GM18508 (cell line): ENCODE measurements at regions not wholly inside any gene's neighbourhood (a gene's known extent, or its start where the extent isn't known, plus 50 kb on each side); places are given as distances from the start of the nearest gene placed in this dataset.

Experiments
- ATAC-seq: cut with Tn5 transposase; IDR thresholded peaks from one replicate; pipeline ENCODE4 v1.9.1; 2021; ENCODE audit warnings: moderate number of reproducible peaks; ENCODE audit not compliant: insufficient read depth, unreplicated experiment

DNA sequence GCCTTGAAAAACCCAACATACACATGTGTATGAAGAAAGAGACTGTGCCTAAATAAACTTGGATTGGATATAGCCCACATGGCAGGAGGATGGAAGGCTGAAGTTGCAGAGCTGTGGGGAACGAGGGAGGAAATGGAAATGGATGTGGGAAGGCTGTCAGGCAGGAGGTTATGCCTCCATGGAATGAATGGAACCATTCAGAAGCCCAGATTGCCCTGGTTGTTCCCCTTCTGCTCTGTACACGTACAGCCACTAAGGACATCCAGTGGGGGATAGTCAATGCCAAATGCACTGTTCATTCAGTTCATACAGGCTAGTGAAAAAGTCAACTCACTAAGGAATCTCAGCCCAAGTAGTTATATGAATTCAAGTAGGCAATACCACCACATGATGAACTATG is 463.7 kb downstream of the TNS1 start:
- no peak for ATAC-seq

DNA sequence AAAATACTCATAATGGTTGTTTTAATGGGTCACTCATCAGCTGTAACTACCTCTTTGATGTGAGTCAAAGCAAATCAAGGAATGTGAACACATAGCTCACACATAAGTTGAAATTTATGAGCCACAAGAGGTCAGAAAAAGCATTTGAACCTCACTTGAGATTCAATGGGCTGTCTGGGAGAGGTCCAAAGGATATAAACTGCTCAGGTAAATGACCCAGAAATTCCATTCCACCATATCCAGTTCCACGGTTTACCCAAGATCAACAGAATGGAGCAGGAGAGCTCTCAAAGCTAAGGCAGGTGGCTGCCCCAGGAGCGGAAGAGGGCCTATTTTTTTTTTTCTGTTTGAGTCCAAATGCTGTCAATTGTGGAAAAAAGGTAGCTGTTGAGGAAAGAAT is 464.1 kb downstream of the TNS1 start:
- ATAC-seq: no peak

DNA sequence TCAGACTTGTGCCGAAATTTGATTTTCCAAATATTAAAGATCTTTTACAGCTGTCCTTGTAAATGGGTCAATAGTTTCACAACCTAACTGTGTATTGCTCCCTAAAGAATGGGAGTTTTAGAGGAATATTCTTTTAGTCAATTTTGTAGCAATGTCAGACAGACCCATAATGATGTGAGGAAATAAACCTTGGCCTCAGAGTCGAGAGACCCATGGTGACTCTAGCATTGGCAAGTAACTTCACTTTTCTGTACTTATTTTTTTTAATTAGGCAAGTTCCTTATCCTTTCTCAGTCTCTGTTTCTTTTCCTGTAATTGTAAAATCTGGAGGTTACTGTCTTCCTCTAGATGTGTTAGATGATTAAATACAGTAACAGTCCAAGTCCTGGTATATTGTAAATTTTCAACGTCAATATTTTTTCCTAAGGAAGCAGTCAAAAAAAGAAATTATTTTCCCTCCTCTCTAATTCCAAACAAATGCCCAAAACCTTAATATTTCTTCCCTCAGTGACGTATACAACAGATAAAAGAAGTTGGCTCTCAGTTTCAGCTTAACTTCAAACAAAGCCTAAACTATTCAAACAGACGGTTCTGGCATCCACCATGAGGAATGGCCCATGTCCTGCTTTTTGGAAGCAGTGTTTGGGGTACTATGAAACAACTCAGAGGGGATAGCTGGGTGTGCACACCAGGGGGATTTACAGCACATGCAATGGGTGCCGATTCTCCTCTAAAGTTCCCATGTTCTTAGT is 466.7 kb downstream of the TNS1 start:
- no peak for ATAC-seq

DNA sequence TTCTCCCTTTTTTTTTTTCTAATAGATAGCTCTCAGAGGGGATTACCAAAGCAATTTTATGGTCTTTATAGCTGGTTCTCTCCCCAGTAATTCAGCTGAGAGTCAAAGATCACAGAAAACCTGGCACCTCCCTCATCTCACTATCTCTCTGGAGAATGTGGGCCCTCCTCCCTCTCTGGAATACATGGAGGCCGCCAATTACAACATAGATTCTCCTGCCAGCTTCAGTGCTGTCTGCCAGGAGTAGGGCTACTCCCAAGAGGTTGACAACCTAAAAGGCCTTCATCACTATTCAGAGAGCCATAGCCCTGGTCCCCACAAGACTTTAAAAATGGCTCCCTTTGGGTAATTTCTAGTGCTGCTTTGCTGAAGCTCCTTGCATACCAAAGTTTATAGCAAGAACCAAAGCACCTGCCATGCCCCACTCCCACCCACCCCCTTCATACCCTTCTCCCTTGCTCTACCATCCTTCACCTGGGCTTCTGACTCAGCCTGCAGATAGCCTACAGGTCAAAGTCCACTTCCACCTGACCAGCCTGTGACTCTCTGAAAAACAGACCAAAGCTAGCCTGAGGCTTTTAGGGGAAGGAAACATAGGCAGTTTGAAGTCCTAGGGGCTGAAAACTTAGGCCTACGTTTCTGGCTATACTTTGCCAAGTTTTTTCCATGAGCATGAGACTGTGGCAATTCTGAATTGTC is 472.3 kb downstream of the TNS1 start:
- no peak for ATAC-seq

DNA sequence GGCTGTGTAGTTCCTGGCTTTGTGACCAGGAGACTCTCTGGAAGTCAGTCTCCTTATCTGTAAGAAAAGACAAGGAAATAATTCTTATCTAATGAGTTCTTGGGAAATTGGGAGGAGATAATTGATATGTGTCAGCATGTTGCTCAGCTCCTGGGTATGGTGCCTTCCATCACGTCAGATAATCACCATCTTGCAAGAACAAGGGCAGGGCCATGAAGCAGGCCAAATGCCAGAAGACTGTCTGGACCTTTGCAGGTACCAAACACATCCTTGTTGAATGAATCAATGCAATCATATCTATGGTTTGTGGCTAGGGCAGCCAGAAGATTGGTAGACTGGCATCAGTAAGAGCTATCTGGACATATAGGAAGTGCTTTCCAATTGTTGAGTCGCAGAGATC is 473.5 kb downstream of the TNS1 start:
- ATAC-seq: no peak

DNA sequence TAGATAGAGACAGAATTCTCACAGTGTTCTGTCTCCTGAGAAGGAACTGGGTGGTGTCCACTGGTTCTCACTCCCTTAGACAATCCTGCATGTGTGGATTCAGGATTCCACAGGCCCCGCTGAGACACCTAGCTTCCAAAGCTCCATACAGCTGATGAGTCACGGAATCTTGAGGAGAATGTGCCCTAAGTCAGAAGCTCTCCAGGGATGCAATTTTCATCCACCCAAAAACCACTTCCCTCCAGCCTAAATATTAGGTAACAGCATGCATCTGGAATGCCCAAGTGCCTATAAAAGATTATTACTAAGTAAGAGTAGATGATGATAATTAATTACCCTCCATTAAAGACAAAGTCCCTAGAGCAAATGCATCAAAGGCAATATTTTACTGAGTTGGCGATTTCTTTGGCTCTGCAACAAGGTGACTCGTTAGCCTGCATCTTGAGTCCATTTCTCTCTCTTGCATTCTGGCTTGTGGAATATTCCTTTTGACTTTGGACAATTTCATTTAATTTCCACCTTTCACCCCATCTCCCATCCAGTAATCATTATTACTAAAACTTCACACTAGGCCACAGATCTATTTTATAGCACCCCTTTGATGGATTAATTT is 475.1 kb downstream of the TNS1 start:
- ATAC-seq: no peak

DNA sequence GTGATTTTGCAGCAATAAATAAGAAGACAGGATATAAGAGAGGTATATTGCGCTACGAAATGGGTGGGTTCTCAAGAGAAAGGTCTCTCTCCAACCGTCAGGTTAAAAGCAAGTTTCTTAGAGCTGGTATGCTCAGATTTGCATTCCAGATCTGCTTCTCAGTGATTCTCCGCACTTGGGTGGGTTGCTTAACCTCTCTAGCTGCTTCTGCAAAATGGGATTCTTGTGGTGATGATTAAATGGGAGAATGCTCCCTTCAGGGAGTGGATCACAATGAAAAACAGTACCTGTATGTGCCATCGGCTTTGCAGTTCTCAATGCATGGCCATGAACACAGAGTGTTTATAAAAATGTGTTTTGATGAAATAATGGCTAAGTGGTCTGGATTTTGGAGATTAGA is 477.7 kb downstream of the TNS1 start:
- no peak for ATAC-seq

DNA sequence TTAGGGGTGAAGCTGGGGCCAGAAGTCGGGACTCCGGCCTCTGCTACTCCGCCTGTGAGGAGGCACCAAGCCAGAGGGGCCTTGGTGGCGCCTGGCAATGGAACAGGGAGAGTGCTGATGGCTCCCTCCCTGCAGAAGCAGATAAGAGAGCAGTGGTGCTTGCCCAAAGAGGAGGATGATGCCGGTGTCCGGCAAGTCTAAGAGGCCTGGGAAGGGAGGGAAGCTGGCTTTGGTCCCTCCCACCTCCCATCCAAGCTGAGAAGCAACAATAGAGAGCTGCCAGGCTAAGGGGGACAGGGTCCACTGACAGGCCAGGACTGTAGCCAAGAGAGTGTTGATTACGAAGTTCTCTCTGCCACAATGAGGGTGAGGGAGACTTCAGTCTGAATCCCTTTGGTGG is 479.5 kb downstream of the TNS1 start:
- ATAC-seq: no peak

DNA sequence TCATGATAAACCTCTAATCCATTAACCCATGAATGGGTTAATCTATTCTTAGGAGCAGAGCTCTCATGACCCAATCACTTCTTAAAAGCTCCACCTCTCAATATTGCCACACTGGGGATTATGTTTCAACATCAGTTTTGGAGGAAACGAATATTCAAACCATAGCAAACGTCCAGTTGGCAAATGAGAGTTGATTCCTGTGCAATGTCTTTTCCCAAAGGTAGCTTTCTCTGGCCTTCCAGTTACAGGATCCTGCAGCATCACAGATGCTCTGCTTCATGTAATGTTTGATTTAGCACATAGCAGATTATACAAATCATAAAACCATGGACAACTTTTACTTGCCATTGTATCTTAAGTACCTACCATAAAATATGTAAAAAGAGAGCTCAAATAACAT is 481.0 kb downstream of the TNS1 start:
- ATAC-seq: no peak

DNA sequence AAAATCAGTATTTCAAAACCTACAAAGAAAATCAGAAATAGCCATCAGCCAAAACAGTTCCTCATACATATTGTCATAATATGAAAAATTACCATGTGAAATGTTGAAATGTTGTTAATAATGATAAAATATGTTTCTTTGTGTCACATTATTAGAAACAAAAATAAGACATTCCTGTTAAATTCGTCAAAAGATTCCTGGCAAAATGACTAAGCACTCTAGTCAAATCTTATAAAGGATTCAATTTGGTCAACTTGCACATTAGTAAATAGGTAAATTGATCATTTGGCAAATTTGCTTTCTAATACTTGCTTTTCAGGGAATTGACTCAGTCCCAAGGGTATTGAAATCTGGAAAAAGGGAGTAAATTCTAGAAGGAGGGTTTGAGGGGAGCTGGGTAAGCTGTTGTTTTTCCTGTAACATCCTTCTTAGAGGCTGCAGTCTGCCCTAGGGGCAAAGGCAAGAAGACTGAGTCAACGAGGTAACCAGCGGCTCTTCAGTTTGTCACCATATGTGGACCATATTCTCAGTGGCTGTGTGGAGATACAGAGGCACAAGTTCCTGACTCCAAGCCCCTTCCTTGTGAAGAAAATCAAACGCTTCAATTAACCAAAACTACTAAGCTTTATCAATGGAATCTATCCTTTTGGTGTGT is 482.3 kb downstream of the TNS1 start:
- ATAC-seq: no peak

DNA sequence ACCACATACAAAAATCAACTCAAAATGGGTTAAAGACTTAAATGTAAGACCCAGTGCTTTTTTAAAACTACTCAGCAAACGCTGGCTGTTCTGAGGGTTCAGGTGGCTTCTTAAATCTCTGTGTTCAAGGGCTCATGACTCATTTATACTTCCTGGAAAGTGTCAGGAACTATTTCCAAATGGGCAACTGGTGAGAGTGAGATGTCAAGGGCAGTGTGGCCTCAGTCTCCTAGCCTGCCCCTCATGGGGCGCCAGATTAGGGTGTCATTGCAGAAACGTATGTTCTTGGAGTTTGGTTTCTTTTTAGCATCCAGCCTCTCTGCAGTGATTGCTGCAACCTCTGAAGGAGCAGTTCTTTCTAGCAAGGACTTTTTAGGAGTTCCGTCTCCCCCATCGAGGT is 485.4 kb downstream of the TNS1 start:
- no peak for ATAC-seq

DNA sequence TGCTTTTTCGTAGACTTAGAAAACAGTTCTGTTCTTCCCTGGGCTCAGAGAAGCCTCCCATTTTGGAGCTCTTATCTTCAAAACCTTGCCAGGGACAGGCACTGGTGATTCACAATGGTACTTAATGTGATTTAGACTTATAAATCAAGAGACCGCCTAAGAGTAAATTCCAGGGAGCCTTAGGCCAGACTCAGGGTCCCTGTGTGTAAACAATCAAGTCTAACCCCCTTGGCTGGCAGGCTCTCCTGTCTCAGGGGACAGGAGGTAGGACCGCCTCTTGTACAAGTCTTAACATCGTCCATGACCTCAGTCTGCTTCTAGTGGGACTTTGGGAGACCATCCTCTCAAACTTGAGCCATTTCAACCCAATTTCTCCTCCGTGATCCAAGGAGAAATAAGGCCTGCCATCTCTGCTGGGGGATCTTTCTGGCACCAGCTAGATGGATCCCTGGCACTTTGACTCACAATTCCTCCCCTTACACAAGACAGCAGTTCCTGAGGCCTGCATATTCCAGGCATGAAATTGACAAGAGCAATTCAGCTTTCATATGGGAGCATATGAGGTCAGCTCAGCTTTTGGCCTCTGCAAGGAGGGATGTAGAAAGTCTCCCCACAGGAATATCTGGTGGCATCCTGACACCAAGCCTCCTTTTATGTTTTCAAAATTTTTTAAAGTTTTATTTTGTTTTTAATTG is 487.0 kb downstream of the TNS1 start:
- ATAC-seq: no peak

DNA sequence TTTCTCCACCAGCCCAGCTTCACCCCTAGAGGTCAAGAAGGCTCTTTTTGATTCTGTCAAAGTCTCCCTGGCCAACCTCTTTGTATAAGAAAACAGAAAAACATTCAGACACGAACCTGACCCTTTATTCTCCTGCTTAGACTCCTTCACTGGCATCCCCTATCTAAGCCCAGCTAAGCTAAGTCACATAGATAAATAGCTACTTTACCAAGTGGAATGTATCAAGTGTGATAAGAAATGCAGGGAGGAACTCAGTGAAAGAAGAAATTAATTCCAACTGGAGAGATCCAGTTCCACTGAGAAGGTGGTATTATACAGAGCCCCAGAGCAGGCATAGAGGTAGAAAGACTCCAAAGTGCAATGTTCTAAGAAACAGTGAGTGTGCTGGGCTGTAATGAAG is 489.5 kb downstream of the TNS1 start:
- ATAC-seq: no peak

DNA sequence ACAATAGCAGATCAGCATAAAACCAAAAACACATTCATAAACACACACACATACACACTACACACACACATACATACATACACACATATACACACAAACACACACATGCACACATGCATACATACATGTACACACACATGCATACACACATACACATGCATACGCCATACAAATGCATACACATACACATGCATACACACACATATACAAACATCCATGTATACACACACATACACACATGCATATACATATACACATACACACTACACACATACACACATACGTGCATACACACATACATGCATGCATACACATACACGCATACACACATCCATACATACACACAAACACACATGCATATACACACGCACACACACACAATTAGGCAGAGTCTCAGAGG is 490.1 kb downstream of the TNS1 start:
- ATAC-seq: no peak

DNA sequence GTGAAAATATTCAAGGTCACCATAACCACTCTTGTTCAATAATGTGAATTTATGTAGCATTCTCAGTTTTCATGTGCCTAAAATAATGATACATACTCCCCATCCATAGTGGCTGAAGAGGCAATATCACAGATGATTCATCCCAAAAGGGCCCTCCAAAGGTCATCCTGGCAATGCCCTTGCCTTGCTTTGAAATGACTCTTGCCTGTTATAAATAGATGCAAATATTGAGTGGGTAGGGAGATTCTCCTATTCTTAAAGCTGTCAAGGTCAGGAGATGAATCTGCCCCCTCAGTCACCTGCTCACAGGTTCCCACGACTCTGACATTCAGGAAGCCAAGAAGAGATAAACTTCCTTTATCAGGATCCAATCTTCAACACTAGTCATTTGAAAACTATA is 490.5 kb downstream of the TNS1 start:
- no peak for ATAC-seq

DNA sequence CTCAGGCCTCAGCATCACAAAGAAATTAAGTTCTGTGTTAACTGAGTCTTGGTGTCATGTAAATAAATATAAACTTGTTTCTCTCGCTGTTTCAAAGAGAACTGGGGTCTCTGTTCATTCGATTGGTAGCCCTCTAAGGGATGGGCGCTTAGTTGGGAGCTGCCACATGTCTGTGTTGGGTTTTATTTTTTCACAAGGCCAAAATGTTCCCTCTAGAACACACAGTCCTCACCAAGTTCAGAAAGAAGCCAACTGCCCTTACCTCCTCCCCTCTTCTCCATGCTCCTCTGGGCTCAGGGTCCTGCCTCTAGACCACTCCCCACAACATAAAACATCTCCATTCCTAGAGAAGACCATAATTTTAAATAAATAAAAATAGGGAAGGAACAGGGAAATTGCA is 490.9 kb downstream of the TNS1 start:
- ATAC-seq: no peak

DNA sequence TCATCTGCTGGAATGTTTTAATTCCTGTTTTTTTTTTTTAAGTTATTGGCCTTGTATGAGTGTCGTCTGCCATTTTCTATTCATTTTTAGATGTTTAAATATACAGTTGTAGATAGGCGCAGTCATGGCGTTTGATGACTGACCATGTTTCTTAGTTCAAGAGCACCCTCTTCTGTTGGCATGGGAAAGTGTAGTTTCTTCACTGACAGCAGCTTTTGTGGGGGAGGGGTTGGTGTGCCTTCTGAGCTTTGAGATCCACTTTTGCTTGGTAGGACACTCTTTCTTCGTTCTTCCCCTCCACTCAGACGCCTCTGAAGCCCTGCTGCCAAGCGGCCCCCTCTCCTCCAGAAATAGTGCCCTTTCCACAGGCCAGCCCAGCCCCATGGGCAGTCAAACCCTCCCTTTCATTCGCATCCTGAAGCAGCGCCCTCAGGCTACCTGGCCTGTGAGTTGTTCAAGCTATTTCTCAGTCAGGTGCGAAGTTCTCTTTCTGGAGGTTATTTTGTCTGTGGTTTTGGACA is 492.0 kb downstream of the TNS1 start:
- no peak for ATAC-seq

DNA sequence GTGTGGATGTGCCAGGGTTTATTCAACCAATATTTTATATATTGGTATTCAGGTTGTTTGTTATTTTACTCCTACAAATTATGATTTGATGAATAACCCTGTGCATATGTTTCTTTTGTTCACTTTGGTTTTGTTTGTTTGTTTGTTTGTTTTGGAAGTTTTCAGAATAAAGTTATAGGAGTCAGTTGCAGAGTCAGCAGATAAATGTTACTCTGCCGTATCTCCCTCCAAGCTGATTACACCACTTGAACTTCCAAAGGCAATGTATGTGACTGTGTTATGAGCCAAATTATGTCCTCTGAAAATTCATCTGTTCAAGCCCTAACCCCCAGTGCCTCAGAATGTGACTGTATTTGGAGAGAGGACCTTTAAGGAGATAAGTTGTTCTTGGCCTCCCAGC is 497.5 kb downstream of the TNS1 start:
- ATAC-seq: no peak

DNA sequence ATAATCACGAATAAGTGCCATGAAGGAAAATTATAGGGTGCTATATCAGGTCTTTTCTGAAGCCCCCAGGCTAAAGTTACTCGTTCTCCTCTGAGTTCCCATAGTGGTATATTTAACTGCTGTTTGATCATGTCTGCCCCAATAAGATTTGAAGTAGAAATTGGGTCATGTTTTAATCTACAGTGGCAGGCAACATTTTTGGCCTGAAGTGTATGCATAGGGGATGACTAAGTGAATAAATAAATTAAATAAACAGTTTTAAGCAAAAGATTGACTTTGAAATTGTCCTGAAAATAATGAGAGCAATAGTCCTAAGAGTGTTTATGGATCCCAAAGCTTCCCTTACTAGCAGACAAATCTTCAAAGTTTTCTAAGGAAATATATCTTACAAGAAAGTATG is 500.9 kb downstream of the TNS1 start:
- ATAC-seq: no peak

DNA sequence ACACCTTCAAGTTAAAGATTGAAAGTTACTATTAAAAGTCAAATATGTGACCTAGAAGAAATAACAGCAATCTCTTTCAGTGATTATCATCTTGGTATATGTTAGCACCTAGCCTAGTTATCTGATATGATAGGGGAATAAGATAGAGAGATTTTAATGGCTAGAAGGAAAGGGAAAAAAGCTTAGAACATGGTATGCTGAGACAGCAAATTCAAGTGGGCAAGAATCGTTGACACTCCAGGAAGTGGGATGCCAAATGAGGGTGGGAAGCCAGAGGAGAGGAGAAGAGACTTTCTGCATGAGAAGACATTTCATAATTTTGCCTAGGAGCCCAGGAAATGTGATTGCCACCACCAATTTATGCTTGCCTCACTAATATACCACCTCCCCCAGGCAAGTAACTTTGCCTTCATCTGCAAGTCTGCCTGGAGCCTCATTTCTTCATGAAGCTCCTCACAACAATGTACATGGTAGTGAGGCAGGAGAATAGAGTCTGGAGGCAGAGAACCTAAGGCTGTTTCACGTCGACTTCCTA is 504.9 kb downstream of the TNS1 start:
- ATAC-seq: no peak
